ENCODE measurements at regions not wholly inside any gene's neighbourhood (a gene's known extent, or its start where the extent isn't known, plus 50 kb on each side); places are given as distances from the start of the nearest gene placed in this dataset.

GRCh38 chr22:49091451-49091850 lies 736.2 kb downstream of the BRD1 start:
- no peaks in the 10 kb centered on the region for H3K4me1 ChIP-seq (ENCODE audit: control insufficient read depth, insufficient read depth, low read length)
- no peaks in the 10 kb centered on the region for H3K27me3 ChIP-seq (ENCODE audit: control insufficient read depth, insufficient read depth, low read length)
- H3K9ac ChIP-seq (ENCODE audit: low read length) = no peak overlapping the region
- no peak overlapping the region for H3K4me3 ChIP-seq (ENCODE audit: low read length)
- no peaks in the 10 kb centered on the region for H3K36me3 ChIP-seq (ENCODE audit: control insufficient read depth, insufficient read depth, low read length)
- H3K27ac ChIP-seq (ENCODE audit: low read depth, low read length) = no peak overlapping the region

- Histone ChIP-seq H3K36me3 (ENCODE audit: control insufficient read depth, insufficient read depth, low read length) (no peaks in the 10 kb centered on the region), H3K4me1 (ENCODE audit: control insufficient read depth, insufficient read depth, low read length) (no peaks in the 10 kb centered on the region), H3K4me3 (ENCODE audit: low read length) (no peak overlapping the region), H3K27me3 (ENCODE audit: control insufficient read depth, insufficient read depth, low read length) (no peaks in the 10 kb centered on the region), H3K9ac (ENCODE audit: low read length) (no peak overlapping the region), H3K27ac (ENCODE audit: low read depth, low read length) (no peak overlapping the region)
These were observed 736.9 kb downstream of the BRD1 start for GRCh38 chr22:49090853-49091135.

- Histone ChIP-seq H3K27ac (ENCODE audit: low read depth, low read length) (no peak overlapping the region), H3K27me3 (ENCODE audit: control insufficient read depth, insufficient read depth, low read length) (no peaks in the 10 kb centered on the region), H3K4me1 (ENCODE audit: control insufficient read depth, insufficient read depth, low read length) (no peaks in the 10 kb centered on the region)
These were observed 737.4 kb downstream of the BRD1 start for GRCh38 chr22:49090061-49090852.

GRCh38 chr22:49088801-49089791 lies 738.6 kb downstream of the BRD1 start:
- Histone ChIP-seq H3K27ac (ENCODE audit: low read depth, low read length) (no peak overlapping the region), H3K4me3 (ENCODE audit: low read length) (no peak overlapping the region), H3K9ac (ENCODE audit: low read length) (no peak overlapping the region), H3K36me3 (ENCODE audit: control insufficient read depth, insufficient read depth, low read length) (no peaks in the 10 kb centered on the region), H3K4me1 (ENCODE audit: control insufficient read depth, insufficient read depth, low read length) (no peaks in the 10 kb centered on the region), H3K27me3 (ENCODE audit: control insufficient read depth, insufficient read depth, low read length) (no peaks in the 10 kb centered on the region)

More at GRCh38 chr22:49090061-49090852, 737.4 kb downstream of the BRD1 start:
- H3K4me3 ChIP-seq (ENCODE audit: low read length) = no peak overlapping the region
- H3K9ac ChIP-seq (ENCODE audit: low read length) = no peak overlapping the region
- no peaks in the 10 kb centered on the region for H3K36me3 ChIP-seq (ENCODE audit: control insufficient read depth, insufficient read depth, low read length)

GRCh38 chr22:49087716-49088601 lies 739.7 kb downstream of the BRD1 start:
- Histone ChIP-seq H3K27me3 (ENCODE audit: control insufficient read depth, insufficient read depth, low read length) (no peaks in the 10 kb centered on the region), H3K36me3 (ENCODE audit: control insufficient read depth, insufficient read depth, low read length) (no peaks in the 10 kb centered on the region), H3K4me3 (ENCODE audit: low read length) (no peak overlapping the region), H3K27ac (ENCODE audit: low read depth, low read length) (no peak overlapping the region), H3K9ac (ENCODE audit: low read length) (no peak overlapping the region), H3K4me1 (ENCODE audit: control insufficient read depth, insufficient read depth, low read length) (no peaks in the 10 kb centered on the region)

- H3K36me3 ChIP-seq (ENCODE audit: control insufficient read depth, insufficient read depth, low read length) = no peaks in the 10 kb centered on the region
- no peak overlapping the region for H3K9ac ChIP-seq (ENCODE audit: low read length)
- H3K4me3 ChIP-seq (ENCODE audit: low read length) = no peak overlapping the region
- H3K27ac ChIP-seq (ENCODE audit: low read depth, low read length) = no peak overlapping the region
- no peaks in the 10 kb centered on the region for H3K4me1 ChIP-seq (ENCODE audit: control insufficient read depth, insufficient read depth, low read length)
- no peaks in the 10 kb centered on the region for H3K27me3 ChIP-seq (ENCODE audit: control insufficient read depth, insufficient read depth, low read length)
These were observed 740.5 kb downstream of the BRD1 start for GRCh38 chr22:49087198-49087597.

GRCh38 chr22:49086606-49087157 lies 741.0 kb downstream of the BRD1 start:
- Histone ChIP-seq H3K27me3 (ENCODE audit: control insufficient read depth, insufficient read depth, low read length) (no peaks in the 10 kb centered on the region), H3K36me3 (ENCODE audit: control insufficient read depth, insufficient read depth, low read length) (no peaks in the 10 kb centered on the region), H3K4me1 (ENCODE audit: control insufficient read depth, insufficient read depth, low read length) (no peaks in the 10 kb centered on the region), H3K9ac (ENCODE audit: low read length) (no peak overlapping the region), H3K4me3 (ENCODE audit: low read length) (no peak overlapping the region), H3K27ac (ENCODE audit: low read depth, low read length) (no peak overlapping the region)

GRCh38 chr22:49086181-49086580 lies 741.5 kb downstream of the BRD1 start:
- no peak overlapping the region for H3K27ac ChIP-seq (ENCODE audit: low read depth, low read length)
- H3K9ac ChIP-seq (ENCODE audit: low read length) = no peak overlapping the region
- H3K27me3 ChIP-seq (ENCODE audit: control insufficient read depth, insufficient read depth, low read length) = no peaks in the 10 kb centered on the region
- H3K4me1 ChIP-seq (ENCODE audit: control insufficient read depth, insufficient read depth, low read length) = no peaks in the 10 kb centered on the region
- no peaks in the 10 kb centered on the region for H3K36me3 ChIP-seq (ENCODE audit: control insufficient read depth, insufficient read depth, low read length)
- H3K4me3 ChIP-seq (ENCODE audit: low read length) = no peak overlapping the region

- Histone ChIP-seq H3K4me3 (ENCODE audit: low read length) (no peak overlapping the region), H3K36me3 (ENCODE audit: control insufficient read depth, insufficient read depth, low read length) (no peaks in the 10 kb centered on the region), H3K9ac (ENCODE audit: low read length) (no peak overlapping the region), H3K27me3 (ENCODE audit: control insufficient read depth, insufficient read depth, low read length) (no peaks in the 10 kb centered on the region), H3K4me1 (ENCODE audit: control insufficient read depth, insufficient read depth, low read length) (no peaks in the 10 kb centered on the region), H3K27ac (ENCODE audit: low read depth, low read length) (no peak overlapping the region)
These were observed 743.5 kb downstream of the BRD1 start for GRCh38 chr22:49084206-49084605.

- Histone ChIP-seq H3K4me1 (ENCODE audit: control insufficient read depth, insufficient read depth, low read length) (no peaks in the 10 kb centered on the region), H3K27ac (ENCODE audit: low read depth, low read length) (no peak overlapping the region), H3K27me3 (ENCODE audit: control insufficient read depth, insufficient read depth, low read length) (no peaks in the 10 kb centered on the region), H3K36me3 (ENCODE audit: control insufficient read depth, insufficient read depth, low read length) (no peaks in the 10 kb centered on the region), H3K4me3 (ENCODE audit: low read length) (no peak overlapping the region), H3K9ac (ENCODE audit: low read length) (no peak overlapping the region)
These were observed 744.1 kb downstream of the BRD1 start for GRCh38 chr22:49083607-49084006.

GRCh38 chr22:49082451-49082850 lies 745.2 kb downstream of the BRD1 start:
- no peaks in the 10 kb centered on the region for H3K27me3 ChIP-seq (ENCODE audit: control insufficient read depth, insufficient read depth, low read length)
- no peak overlapping the region for H3K9ac ChIP-seq (ENCODE audit: low read length)
- H3K36me3 ChIP-seq (ENCODE audit: control insufficient read depth, insufficient read depth, low read length) = no peaks in the 10 kb centered on the region
- no peak overlapping the region for H3K27ac ChIP-seq (ENCODE audit: low read depth, low read length)
- H3K4me3 ChIP-seq (ENCODE audit: low read length) = no peak overlapping the region
- H3K4me1 ChIP-seq (ENCODE audit: control insufficient read depth, insufficient read depth, low read length) = no peaks in the 10 kb centered on the region

GRCh38 chr22:49081926-49082325 lies 745.7 kb downstream of the BRD1 start:
- no peaks in the 10 kb centered on the region for H3K36me3 ChIP-seq (ENCODE audit: control insufficient read depth, insufficient read depth, low read length)
- no peaks in the 10 kb centered on the region for H3K27me3 ChIP-seq (ENCODE audit: control insufficient read depth, insufficient read depth, low read length)
- H3K4me1 ChIP-seq (ENCODE audit: control insufficient read depth, insufficient read depth, low read length) = no peaks in the 10 kb centered on the region
- H3K27ac ChIP-seq (ENCODE audit: low read depth, low read length) = no peak overlapping the region
- no peak overlapping the region for H3K4me3 ChIP-seq (ENCODE audit: low read length)
- H3K9ac ChIP-seq (ENCODE audit: low read length) = no peak overlapping the region
